Type B pancreatic cell (in vitro differentiated cells): ENCODE measurements at regions not wholly inside any gene's neighbourhood (a gene's known extent, or its start where the extent isn't known, plus 50 kb on each side); places are given as distances from the start of the nearest gene placed in this dataset.

Source experiments
- DNase-seq: peaks from one replicate; pipeline ENCODE4 v3.0.0; 2021; ENCODE audit warnings: mixed read lengths; ENCODE audit not compliant: unreplicated experiment; ENCODE audit errors: extremely low spot score
- H3K27ac Mint-ChIP-seq: 2 replicates; pipeline ENCODE4 v1.8.0; 2021; ENCODE audit warnings: mild to moderate bottlenecking, mixed read lengths
- H3K27me3 Mint-ChIP-seq: 2 replicates; pipeline ENCODE4 v1.8.0; 2021; ENCODE audit warnings: mixed read lengths
- H3K36me3 Mint-ChIP-seq: 2 replicates; pipeline ENCODE4 v1.8.0; 2021; ENCODE audit warnings: mixed read lengths
- H3K4me1 Mint-ChIP-seq: one replicate; pipeline ENCODE4 v1.8.0; 2021; ENCODE audit warnings: mixed read lengths; ENCODE audit not compliant: unreplicated experiment
- H3K4me3 Mint-ChIP-seq: 2 replicates; pipeline ENCODE4 v1.8.0; 2021; ENCODE audit warnings: mild to moderate bottlenecking, mixed read lengths
- H3K9me3 Mint-ChIP-seq: 2 replicates; pipeline ENCODE4 v1.8.0; 2021; ENCODE audit warnings: mixed read lengths
- TF ChIP-seq, protein P1 (sequence below): fragments of 200-600 bp; sonication (generic); conservative IDR thresholded peaks from 2 replicates; pipeline ENCODE4 v1.5.0; 2021; ENCODE audit warnings: antibody characterized with exemption, mild to moderate bottlenecking

- no peaks in the 10 kb centered on the region for H3K9me3 Mint-ChIP-seq
- TF ChIP-seq, protein P1, sequence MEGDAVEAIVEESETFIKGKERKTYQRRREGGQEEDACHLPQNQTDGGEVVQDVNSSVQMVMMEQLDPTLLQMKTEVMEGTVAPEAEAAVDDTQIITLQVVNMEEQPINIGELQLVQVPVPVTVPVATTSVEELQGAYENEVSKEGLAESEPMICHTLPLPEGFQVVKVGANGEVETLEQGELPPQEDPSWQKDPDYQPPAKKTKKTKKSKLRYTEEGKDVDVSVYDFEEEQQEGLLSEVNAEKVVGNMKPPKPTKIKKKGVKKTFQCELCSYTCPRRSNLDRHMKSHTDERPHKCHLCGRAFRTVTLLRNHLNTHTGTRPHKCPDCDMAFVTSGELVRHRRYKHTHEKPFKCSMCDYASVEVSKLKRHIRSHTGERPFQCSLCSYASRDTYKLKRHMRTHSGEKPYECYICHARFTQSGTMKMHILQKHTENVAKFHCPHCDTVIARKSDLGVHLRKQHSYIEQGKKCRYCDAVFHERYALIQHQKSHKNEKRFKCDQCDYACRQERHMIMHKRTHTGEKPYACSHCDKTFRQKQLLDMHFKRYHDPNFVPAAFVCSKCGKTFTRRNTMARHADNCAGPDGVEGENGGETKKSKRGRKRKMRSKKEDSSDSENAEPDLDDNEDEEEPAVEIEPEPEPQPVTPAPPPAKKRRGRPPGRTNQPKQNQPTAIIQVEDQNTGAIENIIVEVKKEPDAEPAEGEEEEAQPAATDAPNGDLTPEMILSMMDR, result no peak
- peaks cover 6% of the 10 kb centered on the region for H3K4me1 Mint-ChIP-seq
- H3K27me3 Mint-ChIP-seq, result no peaks in the 10 kb centered on the region
- no peaks in the 10 kb centered on the region for H3K36me3 Mint-ChIP-seq
- no peak overlapping the region for H3K4me3 Mint-ChIP-seq
- DNase-seq, result no peak
- H3K27ac Mint-ChIP-seq, result no peak overlapping the region
Measured at GRCh38 chr2:12828980-12829379, 112.2 kb downstream of the TRIB2 start.

DNA sequence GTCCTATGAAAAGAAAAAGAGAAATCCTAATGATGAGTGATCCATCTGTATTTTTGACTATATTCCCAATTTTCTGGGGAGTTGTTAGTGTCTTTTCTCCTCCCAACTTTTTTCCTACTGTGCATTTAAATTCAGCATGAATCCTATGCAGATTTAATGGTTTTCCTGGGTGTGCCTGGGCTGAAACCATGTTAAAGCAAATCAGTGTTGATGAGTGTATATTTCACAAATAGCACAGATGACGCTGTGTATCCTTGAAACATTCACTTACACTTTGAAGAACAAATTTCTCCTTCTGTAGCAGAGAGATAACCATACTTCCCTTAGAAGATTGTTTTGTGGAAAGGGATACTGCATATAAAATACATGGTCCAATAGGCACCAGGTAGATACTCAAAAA is 114.3 kb downstream of the TRIB2 start:
- DNase-seq, result no peak
- TF ChIP-seq, protein P1, result no peak
- Mint-ChIP-seq H3K4me3 (no peak overlapping the region), H3K27ac (no peak overlapping the region), H3K9me3 (no peaks in the 10 kb centered on the region), H3K27me3 (no peaks in the 10 kb centered on the region), H3K36me3 (no peaks in the 10 kb centered on the region), H3K4me1 (no peaks in the 10 kb centered on the region)

- DNase-seq, result no peak
Measured at GRCh38 chr2:12834239-12834638, 117.5 kb downstream of the TRIB2 start.

DNA sequence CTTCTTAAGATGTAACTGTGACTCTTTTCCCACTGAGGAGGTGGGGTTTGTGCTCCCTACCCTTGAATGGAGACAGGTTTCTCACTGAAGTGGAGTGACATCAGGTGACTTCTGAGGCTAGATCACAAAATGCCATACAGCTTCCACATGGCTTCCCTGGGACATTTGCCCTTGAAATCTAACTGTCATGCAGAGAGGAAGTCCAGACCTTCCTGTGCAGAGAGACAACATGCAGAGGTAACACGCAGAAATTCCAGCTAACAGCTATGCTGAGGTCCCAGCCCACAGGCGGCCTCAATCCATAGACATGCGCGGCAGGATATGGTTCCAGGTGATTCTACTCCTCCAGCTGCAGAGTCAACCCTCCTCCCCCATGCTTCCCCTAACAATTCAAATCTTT is 119.0 kb downstream of the TRIB2 start:
- H3K36me3 Mint-ChIP-seq, result no peaks in the 10 kb centered on the region
- H3K4me1 Mint-ChIP-seq, result no peaks in the 10 kb centered on the region
- no peak overlapping the region for H3K4me3 Mint-ChIP-seq
- no peaks in the 10 kb centered on the region for H3K27me3 Mint-ChIP-seq
- no peak for DNase-seq
- TF ChIP-seq, protein P1, result no peak
- H3K9me3 Mint-ChIP-seq, result peaks cover 1% of the 10 kb centered on the region
- H3K27ac Mint-ChIP-seq, result no peak overlapping the region

More at GRCh38 chr2:12834239-12834638, 117.5 kb downstream of the TRIB2 start:
- H3K27me3 Mint-ChIP-seq, result no peaks in the 10 kb centered on the region
- TF ChIP-seq, protein P1, result no peak
- no peaks in the 10 kb centered on the region for H3K4me1 Mint-ChIP-seq
- no peaks in the 10 kb centered on the region for H3K9me3 Mint-ChIP-seq
- H3K4me3 Mint-ChIP-seq, result no peak overlapping the region
- H3K27ac Mint-ChIP-seq, result no peak overlapping the region
- H3K36me3 Mint-ChIP-seq, result no peaks in the 10 kb centered on the region

- TF ChIP-seq, protein P1, result no peak
- DNase-seq, result no peak
- Mint-ChIP-seq H3K36me3 (no peaks in the 10 kb centered on the region), H3K27me3 (no peaks in the 10 kb centered on the region), H3K27ac (no peak overlapping the region), H3K9me3 (peaks cover 8% of the 10 kb centered on the region), H3K4me1 (no peaks in the 10 kb centered on the region), H3K4me3 (no peak overlapping the region)
Measured at GRCh38 chr2:12839339-12839738, 122.6 kb downstream of the TRIB2 start.

GRCh38 chr2:12841021-12841420 is 124.3 kb downstream of the TRIB2 start:
- Mint-ChIP-seq H3K27ac (no peak overlapping the region), H3K9me3 (peaks cover 8% of the 10 kb centered on the region), H3K4me1 (peaks cover 6% of the 10 kb centered on the region), H3K27me3 (no peaks in the 10 kb centered on the region), H3K36me3 (no peaks in the 10 kb centered on the region), H3K4me3 (no peak overlapping the region)
- TF ChIP-seq, protein P1, result no peak
- no peak for DNase-seq
